ENCODE measurements at regions not wholly inside any gene's neighbourhood (a gene's known extent, or its start where the extent isn't known, plus 50 kb on each side); places are given as distances from the start of the nearest gene placed in this dataset.
A peak's percentile ranks its signal among the peaks of the same experiment; 100 is the strongest.

GRCh38 chr17:72189768-72190593 lies 69.2 kb downstream of the SOX9 start:
- no peaks in the 10 kb centered on the region for H3K4me1 ChIP-seq
- peak overlapping the region in 1 of 2 donors; percentile 16 for H3K27ac ChIP-seq
- H3K36me3 ChIP-seq: no peaks in the 10 kb centered on the region
- DNase-seq (ENCODE audit: low spot score): peak; percentile 57
- H3K4me3 ChIP-seq: no peak overlapping the region
- H3K27me3 ChIP-seq: no peaks in the 10 kb centered on the region
- no peaks in the 10 kb centered on the region for H3K9me3 ChIP-seq
- TF ChIP-seq CTCF (IDR thresholded peaks at IDR 0.05): no peak

GRCh38 chr17:72191356-72191755 lies 70.5 kb downstream of the SOX9 start:
- H3K4me3 ChIP-seq: no peak overlapping the region
- no peaks in the 10 kb centered on the region for H3K36me3 ChIP-seq
- TF ChIP-seq CTCF (IDR thresholded peaks at IDR 0.05): no peak
- DNase-seq (ENCODE audit: low spot score): peak; percentile 57
- no peaks in the 10 kb centered on the region for H3K27me3 ChIP-seq
- H3K9me3 ChIP-seq: no peaks in the 10 kb centered on the region
- H3K4me1 ChIP-seq: no peaks in the 10 kb centered on the region
- peak overlapping the region; percentile 51 to 76 for H3K27ac ChIP-seq

GRCh38 chr17:72191921-72192799 lies 71.3 kb downstream of the SOX9 start:
- peak overlapping the region; percentile 51 to 76 for H3K27ac ChIP-seq
- DNase-seq (ENCODE audit: low spot score): peak; percentile 91
- no peaks in the 10 kb centered on the region for H3K36me3 ChIP-seq
- H3K4me3 ChIP-seq: no peak overlapping the region
- TF ChIP-seq CTCF (IDR thresholded peaks at IDR 0.05): no peak
- no peaks in the 10 kb centered on the region for H3K9me3 ChIP-seq
- no peaks in the 10 kb centered on the region for H3K27me3 ChIP-seq
- no peaks in the 10 kb centered on the region for H3K4me1 ChIP-seq

- DNase-seq (ENCODE audit: low spot score): peak; percentile 85
These were observed 72.0 kb downstream of the SOX9 start for GRCh38 chr17:72192800-72193192.

More at GRCh38 chr17:72192800-72193192, 72.0 kb downstream of the SOX9 start:
- H3K4me1 ChIP-seq: no peaks in the 10 kb centered on the region
- peak overlapping the region in 1 of 2 donors; percentile 74 for H3K27ac ChIP-seq
- no peak for TF ChIP-seq CTCF (IDR thresholded peaks at IDR 0.05)
- H3K9me3 ChIP-seq: no peaks in the 10 kb centered on the region
- H3K27me3 ChIP-seq: no peaks in the 10 kb centered on the region
- no peaks in the 10 kb centered on the region for H3K36me3 ChIP-seq
- no peak overlapping the region for H3K4me3 ChIP-seq
